ENCODE measurements at regions not wholly inside any gene's neighbourhood (a gene's known extent, or its start where the extent isn't known, plus 50 kb on each side); places are given as distances from the start of the nearest gene placed in this dataset.
"Not testable (repeated sequence)": the region's sequence is repeated elsewhere in the genome, so short reads cannot be mapped to it uniquely, and the experiment has no call there.

GRCh38 chr3:115388166-115388565 lies 235.1 kb upstream of the GAP43 start:
- DNase-seq (ENCODE audit: low read depth): no peak

GRCh38 chr3:115388811-115389210 lies 234.5 kb upstream of the GAP43 start:
- DNase-seq (ENCODE audit: low read depth): no peak

GRCh38 chr3:115396801-115397200 lies 226.5 kb upstream of the GAP43 start:
- DNase-seq (ENCODE audit: low read depth): no peak

DNA sequence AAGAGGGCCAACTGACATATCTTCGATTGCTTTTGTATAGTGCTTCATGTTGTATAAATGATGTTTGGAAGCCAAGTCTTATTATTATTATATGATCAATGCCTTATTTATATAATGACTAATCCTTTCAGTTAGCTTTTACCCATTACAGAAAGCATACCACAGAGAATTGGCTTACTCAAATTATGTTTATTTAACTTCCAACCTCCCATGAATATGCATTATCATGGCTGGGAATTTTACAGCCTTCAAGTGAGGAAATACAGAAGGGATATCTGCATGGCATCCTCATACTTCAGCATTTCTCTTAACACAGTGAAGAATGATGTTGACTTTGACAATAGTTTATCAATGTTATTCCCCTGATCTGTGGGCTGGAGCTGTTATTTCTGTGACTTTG lies 225.9 kb upstream of the GAP43 start:
- DNase-seq (ENCODE audit: low read depth): no peak

- no peak for DNase-seq (ENCODE audit: low read depth)
These were observed 224.8 kb upstream of the GAP43 start for GRCh38 chr3:115398506-115398905.

DNA sequence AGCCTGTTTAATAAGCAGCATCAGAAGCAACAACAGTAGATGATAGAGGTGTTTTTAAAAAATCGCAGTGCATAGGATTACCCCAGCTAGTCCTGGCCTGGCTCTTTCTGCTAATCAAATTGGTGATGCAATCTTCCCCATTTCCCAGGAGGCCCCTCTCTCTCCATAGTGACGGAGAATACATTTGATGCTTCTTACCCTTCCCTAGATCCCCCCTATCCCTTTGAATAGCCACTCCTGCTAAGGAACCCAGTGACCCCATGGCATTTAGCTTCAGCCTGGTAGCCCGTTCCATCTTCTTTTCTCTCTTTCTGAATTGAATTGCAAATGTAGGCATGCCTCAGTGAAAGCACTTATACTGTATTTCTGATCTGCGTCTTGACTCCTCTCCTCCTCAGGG lies 223.6 kb upstream of the GAP43 start:
- no peak for DNase-seq (ENCODE audit: low read depth)

DNA sequence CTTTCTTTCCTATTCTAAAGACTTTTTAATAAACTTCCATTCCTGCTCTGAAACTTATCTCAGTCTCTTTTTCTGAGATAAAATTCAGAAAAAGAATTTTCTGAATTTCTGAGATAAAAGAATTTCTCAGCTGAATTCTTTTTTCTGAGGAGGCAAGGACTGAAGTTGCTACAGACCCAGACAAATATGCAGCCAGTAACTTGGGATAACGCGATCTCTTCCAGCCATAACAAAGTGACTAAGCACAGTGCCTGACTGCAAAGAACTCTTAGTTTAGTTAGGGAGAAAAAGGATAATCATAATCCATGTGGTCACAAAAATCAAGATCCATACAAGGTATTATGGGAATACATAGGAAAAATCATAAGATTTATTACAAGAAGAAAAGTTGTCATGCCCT lies 222.0 kb upstream of the GAP43 start:
- DNase-seq (ENCODE audit: low read depth): peak; percentile 58

DNA sequence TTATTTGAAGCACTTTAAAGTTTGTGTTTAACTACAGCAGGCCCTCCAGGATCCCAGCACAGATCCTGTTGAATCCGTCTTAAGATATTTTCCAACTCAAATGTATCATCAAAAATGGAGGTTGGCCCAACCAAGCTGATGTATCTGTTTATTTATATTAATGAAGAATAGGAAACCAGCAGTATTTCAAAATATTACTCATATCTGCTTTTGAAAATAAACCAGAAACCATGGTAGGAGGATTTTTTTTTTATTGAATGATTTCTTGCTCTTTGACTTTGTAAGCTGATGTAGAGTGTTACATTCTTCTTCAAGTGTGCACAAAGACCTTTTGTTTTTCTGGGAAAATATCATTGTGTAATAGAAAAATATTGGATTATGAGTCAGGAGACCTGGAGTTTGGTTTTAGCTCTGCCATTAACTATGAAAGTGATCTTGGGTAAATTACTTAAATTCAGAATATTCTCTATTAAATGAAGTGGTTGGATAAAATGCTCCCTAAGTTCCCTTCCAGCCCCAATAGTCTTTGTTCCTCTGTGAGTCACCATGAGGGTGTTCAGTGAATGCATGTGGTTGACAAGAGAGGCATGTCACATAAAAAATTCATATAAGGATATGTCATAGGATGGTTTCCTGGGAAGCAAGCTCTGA lies 221.3 kb upstream of the GAP43 start:
- DNase-seq (ENCODE audit: low read depth): peak; percentile 77

DNA sequence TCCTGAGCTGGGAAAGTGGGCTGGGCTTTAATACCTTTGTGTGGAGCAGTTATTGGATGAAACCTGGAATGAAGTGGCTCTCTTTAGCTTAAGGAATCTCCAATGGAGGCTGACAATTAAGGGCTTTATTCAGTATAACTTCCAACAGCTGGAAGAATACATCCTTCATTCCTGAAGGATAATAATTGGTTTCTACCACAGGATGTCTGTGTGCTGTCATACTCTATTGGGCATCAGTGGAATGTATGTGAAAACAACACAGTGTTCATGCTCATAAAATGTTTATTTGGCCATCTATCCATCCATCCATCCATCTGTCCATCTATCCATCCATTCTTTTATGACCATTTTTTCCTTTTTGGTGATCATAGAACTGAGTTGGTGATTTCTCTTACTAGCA lies 220.7 kb upstream of the GAP43 start:
- DNase-seq (ENCODE audit: low read depth): peak; percentile 2

DNA sequence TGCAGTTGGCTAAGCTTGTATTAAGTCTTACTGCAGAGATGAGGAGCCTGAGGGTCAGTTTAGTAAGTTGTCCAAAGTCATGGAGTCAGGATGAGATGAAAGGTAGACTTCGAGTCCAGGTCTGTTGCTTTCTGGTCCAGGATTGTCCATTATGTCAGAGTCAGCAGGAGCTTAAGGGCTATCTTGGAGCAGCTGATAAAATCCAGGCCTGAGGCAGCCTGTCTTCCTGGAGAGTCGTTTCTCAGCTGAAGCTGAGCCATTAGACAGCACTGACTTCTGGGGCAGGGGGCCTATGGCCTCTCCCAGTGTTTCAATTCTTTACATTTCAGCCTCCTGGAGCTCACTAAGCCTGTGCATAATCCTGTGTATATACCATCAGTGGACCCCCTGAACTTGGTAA lies 219.5 kb upstream of the GAP43 start:
- no peak for DNase-seq (ENCODE audit: low read depth)

DNA sequence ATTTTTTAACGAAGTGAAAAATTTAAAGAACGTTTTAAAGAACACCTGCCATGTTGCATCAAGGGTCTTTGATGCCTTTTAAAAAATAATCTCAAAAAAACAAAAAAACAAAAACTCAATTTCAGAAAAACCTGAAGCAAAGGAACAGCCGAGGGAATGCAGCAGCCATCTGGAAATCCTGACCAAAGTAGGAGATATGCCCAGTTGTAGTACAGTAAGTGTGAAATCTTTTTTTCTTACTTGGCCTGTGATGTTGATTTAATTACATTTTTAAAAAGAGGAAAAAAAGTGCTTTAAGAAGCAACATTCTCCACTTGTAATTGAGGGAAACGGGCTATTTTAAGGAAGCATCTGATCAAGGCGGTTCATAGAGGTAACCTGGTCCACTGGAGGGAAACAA lies 213.7 kb upstream of the GAP43 start:
- DNase-seq (ENCODE audit: low read depth): no peak

DNA sequence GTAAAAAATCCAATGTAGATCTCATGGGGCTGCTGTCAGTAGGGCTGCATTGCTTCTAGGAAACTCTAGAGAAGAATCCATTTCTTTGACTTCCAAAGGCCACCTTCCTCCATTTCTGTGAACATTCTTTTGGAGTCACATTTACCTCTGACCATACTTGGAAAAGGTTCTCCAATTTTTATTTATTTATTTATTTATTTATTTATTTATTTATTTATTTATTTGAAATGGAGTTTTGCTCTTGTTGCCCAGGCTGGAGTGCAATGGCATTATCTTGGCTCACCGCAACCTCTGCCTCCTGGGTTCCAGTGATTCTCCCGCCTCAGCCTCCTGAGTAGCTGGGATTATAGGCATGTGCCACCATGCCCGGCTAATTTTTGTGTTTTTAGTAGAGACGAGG lies 208.7 kb upstream of the GAP43 start:
- DNase-seq (ENCODE audit: low read depth): not testable (repeated sequence)

- DNase-seq (ENCODE audit: low read depth): no peak
These were observed 207.9 kb upstream of the GAP43 start for GRCh38 chr3:115415246-115415996.

DNA sequence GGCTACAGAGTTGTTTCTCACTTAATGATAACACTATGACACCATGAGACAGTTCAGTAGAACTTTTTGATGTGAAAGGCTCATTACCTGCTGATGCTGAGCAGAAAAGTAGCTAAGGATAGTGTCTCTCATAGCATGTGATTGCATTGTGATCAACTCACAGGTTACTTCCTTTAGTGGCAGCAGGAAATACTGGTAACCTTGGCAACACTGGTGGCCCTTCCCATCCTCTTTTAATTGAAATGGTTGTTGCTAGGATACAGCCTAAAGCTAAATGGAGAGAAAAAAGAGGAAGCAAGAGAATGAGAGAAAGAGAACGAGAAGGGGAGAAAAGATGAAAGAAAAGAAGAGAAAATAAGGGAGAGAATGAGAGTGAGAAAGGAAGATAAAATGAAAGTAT lies 204.7 kb upstream of the GAP43 start:
- no peak for DNase-seq (ENCODE audit: low read depth)

DNA sequence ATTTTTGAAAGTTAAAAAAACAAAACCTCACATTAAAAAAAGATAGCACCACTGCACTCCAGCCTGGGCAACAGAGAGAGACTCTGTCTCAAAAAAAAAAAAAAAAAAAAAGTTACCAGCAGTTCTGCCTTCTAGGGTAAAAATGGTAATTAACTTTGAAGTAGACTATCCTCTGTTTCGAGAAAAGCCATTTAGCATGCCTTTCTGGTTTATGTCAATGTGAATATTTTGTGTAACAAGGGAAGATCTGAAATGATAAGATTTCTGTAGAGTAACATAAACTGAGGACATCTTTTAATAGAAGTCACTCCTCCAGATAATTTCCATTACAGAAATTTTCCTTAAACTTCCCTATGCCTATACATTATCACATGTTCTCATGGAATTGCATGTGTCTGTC lies 203.2 kb upstream of the GAP43 start:
- no peak for DNase-seq (ENCODE audit: low read depth)

DNA sequence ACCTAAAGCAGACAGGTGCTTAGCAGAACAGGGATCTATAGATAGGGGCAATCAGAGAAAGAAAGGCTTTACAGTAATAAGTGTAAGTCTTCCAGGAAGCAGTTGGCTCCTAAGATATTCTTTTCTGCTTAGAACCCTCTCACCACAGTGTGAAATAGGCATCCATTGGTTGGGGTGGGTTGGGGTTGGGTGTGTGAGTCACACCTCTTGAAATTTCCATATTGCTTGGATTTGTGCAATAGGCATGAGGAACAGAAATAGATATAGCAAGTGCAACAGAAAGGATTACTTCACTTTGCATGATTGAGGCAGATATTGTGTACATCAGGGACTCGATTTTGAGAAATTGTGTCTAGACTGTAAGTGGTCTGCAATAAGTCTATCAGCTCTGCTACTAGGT lies 200.1 kb upstream of the GAP43 start:
- peak; percentile 3 for DNase-seq (ENCODE audit: low read depth)

GRCh38 chr3:115428841-115429240 lies 194.5 kb upstream of the GAP43 start:
- peak; percentile 3 for DNase-seq (ENCODE audit: low read depth)

DNA sequence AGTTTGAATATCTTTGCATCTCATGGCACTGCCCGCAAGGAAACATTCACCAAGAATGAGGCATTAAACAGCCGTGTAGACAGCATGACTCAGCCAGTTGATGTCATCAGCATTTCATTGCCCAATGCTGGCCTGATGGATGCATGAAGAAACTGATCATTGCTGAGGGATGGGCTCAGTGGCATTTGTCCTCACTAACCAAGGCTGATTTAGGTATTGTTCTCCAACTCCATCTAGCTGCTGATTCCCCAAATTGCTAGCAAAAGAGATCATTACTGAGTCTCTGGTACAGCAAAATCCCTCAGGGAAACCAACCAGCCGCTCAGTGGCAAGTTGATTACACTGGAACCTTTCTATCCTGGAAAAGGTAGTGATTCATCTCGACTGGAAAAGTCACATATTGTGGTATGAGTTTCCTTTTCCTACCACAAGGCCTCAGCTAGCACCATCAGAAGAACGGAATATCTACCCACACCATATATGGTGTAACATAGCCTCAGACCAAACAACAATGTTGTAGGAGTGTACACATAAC lies 186.5 kb upstream of the GAP43 start:
- DNase-seq (ENCODE audit: low read depth): peak; percentile 97

GRCh38 chr3:115438799-115439198 lies 184.5 kb upstream of the GAP43 start:
- no peak for DNase-seq (ENCODE audit: low read depth)

GRCh38 chr3:115445559-115445958 lies 177.8 kb upstream of the GAP43 start:
- DNase-seq (ENCODE audit: low read depth): no peak

DNA sequence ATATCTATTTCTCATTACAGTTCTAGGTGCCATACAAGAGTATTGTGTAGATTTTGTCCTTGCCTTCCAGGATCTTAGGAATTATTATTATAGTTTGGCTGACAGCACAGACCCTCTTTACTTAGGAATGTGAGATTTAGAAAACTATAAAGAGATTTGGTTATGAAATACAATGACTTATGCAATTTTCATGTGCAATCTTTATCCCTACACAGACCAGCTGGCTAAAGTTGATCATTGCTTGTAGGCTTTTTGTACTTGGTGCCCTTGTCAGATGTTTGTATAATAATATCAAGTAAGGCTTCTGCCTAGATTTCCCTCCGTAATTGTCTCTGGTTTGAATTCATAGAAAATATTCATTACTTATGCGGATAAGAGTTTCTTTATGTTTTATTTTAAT lies 174.5 kb upstream of the GAP43 start:
- DNase-seq (ENCODE audit: low read depth): no peak

DNA sequence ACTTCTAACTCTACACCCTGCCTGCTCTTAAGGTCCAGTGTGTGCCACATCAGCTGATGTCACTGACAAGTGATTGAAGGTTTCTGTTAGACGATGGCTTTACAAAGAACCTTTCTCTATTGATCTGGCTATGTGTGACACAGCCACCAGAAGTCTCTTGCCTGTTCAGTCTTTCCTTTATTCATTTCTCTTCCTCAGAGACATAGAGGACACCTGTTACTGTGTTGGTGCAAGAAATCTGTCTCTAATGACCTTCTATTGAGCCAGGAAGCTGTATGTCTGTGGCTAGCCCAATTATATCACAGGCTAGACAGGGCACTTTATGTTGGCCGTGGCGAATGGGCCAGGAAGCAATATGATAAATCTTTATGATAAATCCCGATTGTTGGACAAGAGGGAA lies 173.3 kb upstream of the GAP43 start:
- no peak for DNase-seq (ENCODE audit: low read depth)

- DNase-seq (ENCODE audit: low read depth): no peak
These were observed 159.3 kb upstream of the GAP43 start for GRCh38 chr3:115464036-115464435.

- DNase-seq (ENCODE audit: low read depth): no peak
These were observed 153.7 kb upstream of the GAP43 start for GRCh38 chr3:115469649-115470048.

All from ELR (cell line).